Astrocyte (in vitro differentiated cells and primary cell): ENCODE measurements at regions not wholly inside any gene's neighbourhood (a gene's known extent, or its start where the extent isn't known, plus 50 kb on each side); places are given as distances from the start of the nearest gene placed in this dataset.

Experiments
- DNase-seq: peaks from one replicate; pipeline ENCODE4 v3.0.0-alpha.2; 2010; ENCODE audit warnings: low read depth
- FAIRE-seq: peaks from 2 replicates; lab custom pipeline; 2011; peaks lifted over from hg19 to GRCh38; lab: Jason Lieb, UNC
- H2AFZ ChIP-seq: 2 replicates; pipeline ENCODE4 v1.6.0; 2012; ENCODE audit warnings: low read depth, low read length, inconsistent platforms
- H3K27ac ChIP-seq: 2 replicates; pipeline ENCODE4 v1.5.1; 2011; ENCODE audit warnings: low read depth, low read length, inconsistent platforms
- H3K27me3 ChIP-seq: 2 replicates; pipeline ENCODE4 v1.6.0; 2011; ENCODE audit warnings: low read length, inconsistent platforms; ENCODE audit not compliant: insufficient read depth
- H3K36me3 ChIP-seq: 2 replicates; pipeline ENCODE4 v1.5.1; 2011; ENCODE audit warnings: low read length, inconsistent platforms; ENCODE audit not compliant: insufficient read depth
- H3K4me1 ChIP-seq: 2 replicates; pipeline ENCODE4 v1.5.1; 2011; ENCODE audit warnings: low read length, inconsistent platforms; ENCODE audit not compliant: insufficient read depth
- H3K4me2 ChIP-seq: 2 replicates; pipeline ENCODE4 v1.6.0; 2012; ENCODE audit warnings: low read length, inconsistent platforms
- H3K4me3 ChIP-seq: 2 replicates; pipeline ENCODE4 v1.5.1; 2011; ENCODE audit warnings: low read depth, mild to moderate bottlenecking, low read length, inconsistent platforms; ENCODE audit not compliant: insufficient read depth
- H3K79me2 ChIP-seq: 2 replicates; pipeline ENCODE4 v1.6.0; 2012; ENCODE audit warnings: mild to moderate bottlenecking, low read length, inconsistent platforms; ENCODE audit not compliant: insufficient read depth
- H3K9ac ChIP-seq: 2 replicates; pipeline ENCODE4 v1.6.0; 2012; ENCODE audit warnings: mild to moderate bottlenecking, low read length, inconsistent platforms
- H3K9me3 ChIP-seq: 2 replicates; pipeline ENCODE4 v1.5.1; 2012; ENCODE audit warnings: low read depth, mild to moderate bottlenecking, low read length, inconsistent platforms; ENCODE audit not compliant: insufficient read depth
- H4K20me1 ChIP-seq: 2 replicates; pipeline ENCODE4 v1.6.0; 2012; ENCODE audit warnings: low read length, inconsistent platforms; ENCODE audit not compliant: insufficient read depth
- H3K27ac Mint-ChIP-seq: one replicate; pipeline ENCODE4 v1.8.0; 2021; ENCODE audit warnings: mild to moderate bottlenecking, mixed read lengths; ENCODE audit not compliant: unreplicated experiment
- H3K27me3 Mint-ChIP-seq: one replicate; pipeline ENCODE4 v1.8.0; 2021; ENCODE audit warnings: low read depth, mixed read lengths; ENCODE audit not compliant: unreplicated experiment
- H3K36me3 Mint-ChIP-seq: one replicate; pipeline ENCODE4 v1.8.0; 2021; ENCODE audit warnings: low read depth, mixed read lengths; ENCODE audit not compliant: unreplicated experiment
- H3K4me1 Mint-ChIP-seq: one replicate; pipeline ENCODE4 v1.8.0; 2021; ENCODE audit warnings: low read depth, mixed read lengths; ENCODE audit not compliant: unreplicated experiment
- H3K4me3 Mint-ChIP-seq: one replicate; pipeline ENCODE4 v1.8.0; 2021; ENCODE audit warnings: mild to moderate bottlenecking, moderate library complexity, mixed read lengths; ENCODE audit not compliant: unreplicated experiment
- H3K9me3 Mint-ChIP-seq: one replicate; pipeline ENCODE4 v1.8.0; 2021; ENCODE audit warnings: mild to moderate bottlenecking, mixed read lengths; ENCODE audit not compliant: unreplicated experiment
- CTCF ChIP-seq: IDR thresholded peaks from 2 replicates; pipeline ENCODE4 v1.5.1; 2011; ENCODE audit warnings: low read depth, mild to moderate bottlenecking, inconsistent platforms, low read length, moderate library complexity; ENCODE audit not compliant: insufficient read depth
- EZH2 ChIP-seq: IDR thresholded peaks from 2 replicates; pipeline ENCODE4 v1.6.1; 2012; ENCODE audit warnings: mild to moderate bottlenecking, low read length, inconsistent platforms; ENCODE audit not compliant: insufficient read depth

GRCh38 chr13:77431449-77431848, 104.1 kb upstream of the SCEL start:
- Histone ChIP-seq H3K27ac (no peak overlapping the region), H4K20me1 (no peaks in the 10 kb centered on the region), H3K4me2 (no peak overlapping the region), H3K4me1 (no peaks in the 10 kb centered on the region), H2AFZ (no peak overlapping the region), H3K36me3 (no peaks in the 10 kb centered on the region), H3K9me3 (no peaks in the 10 kb centered on the region), H3K4me3 (no peak overlapping the region), H3K79me2 (no peaks in the 10 kb centered on the region), H3K27me3 (no peaks in the 10 kb centered on the region), H3K9ac (no peak overlapping the region)
- H3K27ac Mint-ChIP-seq: no peak overlapping the region
- no peaks in the 10 kb centered on the region for H3K4me1 Mint-ChIP-seq
- no peak for DNase-seq
- no peaks in the 10 kb centered on the region for H3K36me3 Mint-ChIP-seq
- H3K9me3 Mint-ChIP-seq: no peaks in the 10 kb centered on the region
- FAIRE-seq: no peak
- no peaks in the 10 kb centered on the region for H3K27me3 Mint-ChIP-seq
- no peak overlapping the region for H3K4me3 Mint-ChIP-seq
- TF ChIP-seq CTCF (no peak), EZH2 (no peak)

GRCh38 chr13:77430377-77430951, 103.6 kb upstream of the MYCBP2 start:
- Histone ChIP-seq H3K79me2 (no peaks in the 10 kb centered on the region), H4K20me1 (no peaks in the 10 kb centered on the region), H3K36me3 (no peaks in the 10 kb centered on the region), H2AFZ (no peak overlapping the region), H3K4me3 (no peak overlapping the region), H3K27me3 (no peaks in the 10 kb centered on the region), H3K4me1 (no peaks in the 10 kb centered on the region), H3K9ac (no peak overlapping the region), H3K27ac (no peak overlapping the region), H3K9me3 (no peaks in the 10 kb centered on the region), H3K4me2 (no peak overlapping the region)
- Mint-ChIP-seq H3K4me3 (no peak overlapping the region), H3K36me3 (no peaks in the 10 kb centered on the region), H3K9me3 (no peaks in the 10 kb centered on the region), H3K27me3 (no peaks in the 10 kb centered on the region), H3K27ac (no peak overlapping the region), H3K4me1 (no peaks in the 10 kb centered on the region)
- no peak for FAIRE-seq
- DNase-seq: no peak
- TF ChIP-seq EZH2 (no peak), CTCF (no peak)

- no peak overlapping the region for H3K4me2 ChIP-seq
- no peak for TF ChIP-seq CTCF
- TF ChIP-seq EZH2: no peak
- no peaks in the 10 kb centered on the region for H3K79me2 ChIP-seq
- H3K4me3 ChIP-seq: no peak overlapping the region
- H3K4me1 ChIP-seq: no peaks in the 10 kb centered on the region
- no peaks in the 10 kb centered on the region for H3K9me3 Mint-ChIP-seq
- no peaks in the 10 kb centered on the region for H3K4me1 Mint-ChIP-seq
- H3K27ac Mint-ChIP-seq: no peak overlapping the region
- no peaks in the 10 kb centered on the region for H3K36me3 ChIP-seq
- H3K9ac ChIP-seq: no peak overlapping the region
- H3K9me3 ChIP-seq: no peaks in the 10 kb centered on the region
- DNase-seq: peak; percentile 71
- H3K27ac ChIP-seq: no peak overlapping the region
- no peaks in the 10 kb centered on the region for H4K20me1 ChIP-seq
- H3K27me3 ChIP-seq: no peaks in the 10 kb centered on the region
- no peaks in the 10 kb centered on the region for H3K27me3 Mint-ChIP-seq
- no peaks in the 10 kb centered on the region for H3K36me3 Mint-ChIP-seq
- no peak overlapping the region for H3K4me3 Mint-ChIP-seq
- H2AFZ ChIP-seq: no peak overlapping the region
- FAIRE-seq: no peak
Observed at GRCh38 chr13:77429320-77430142, 102.6 kb upstream of the MYCBP2 start.
